ENCODE measurements at regions not wholly inside any gene's neighbourhood (a gene's known extent, or its start where the extent isn't known, plus 50 kb on each side); places are given as distances from the start of the nearest gene placed in this dataset.
"Not testable (repeated sequence)": the region's sequence is repeated elsewhere in the genome, so short reads cannot be mapped to it uniquely, and the experiment has no call there.

DNA sequence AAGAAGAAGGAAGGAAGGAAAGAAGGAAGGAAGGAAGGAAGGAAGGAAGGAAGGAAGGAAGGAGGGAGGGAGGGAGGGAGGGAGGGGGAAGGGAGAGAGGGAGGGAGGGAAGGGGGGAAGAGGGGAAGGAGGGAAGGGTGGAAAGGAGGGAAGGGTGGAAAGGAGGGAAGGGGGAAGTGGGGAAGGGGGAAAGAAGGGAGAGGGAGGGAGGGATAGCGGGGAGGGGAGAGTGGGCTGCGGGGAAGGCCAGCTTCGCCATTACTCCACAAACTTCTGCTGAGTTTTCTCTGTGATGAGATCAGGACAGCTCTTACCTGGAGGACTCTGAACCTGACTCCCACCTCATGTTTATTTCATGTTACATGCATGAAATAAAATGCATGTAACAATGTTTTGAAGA is 601.5 kb upstream of the FSHR start:
- H3K4me2 ChIP-seq (ENCODE audit: unreplicated experiment): no peak overlapping the region
- no peaks in the 10 kb centered on the region for H3K79me2 ChIP-seq (ENCODE audit: insufficient read depth)
- no peak overlapping the region for H3K4me3 ChIP-seq
- TF ChIP-seq EZH2phosphoT487 (IDR thresholded peaks at IDR 0.05; ENCODE audit: insufficient read depth, low read depth) (no peak), EZH2 (IDR thresholded peaks at IDR 0.05; ENCODE audit: insufficient read depth, poor library complexity, severe bottlenecking) (no peak)
- 46% methylated on average over 3 of the region's 3 CpGs; no CpG with 5 or more reads in 1 of the 2 experiments for WGBS, 2 experiments (ENCODE audit: low coverage in 1 of 2, low lambda C conversion rate in 2 of 2, missing lambda C conversion rate in 2 of 2)
- no peaks in the 10 kb centered on the region for H3F3A ChIP-seq (ENCODE audit: insufficient read depth)
- in situ Hi-C loops (cut with MboI): no loop called here
- H3K36me3 ChIP-seq (ENCODE audit: low read depth): no peaks in the 10 kb centered on the region
- no peaks in the 10 kb centered on the region for H3K27me3 ChIP-seq (replicated peaks; ENCODE audit: insufficient read depth)
- H2AFZ ChIP-seq: no peak overlapping the region
- H3K27ac ChIP-seq: no peak overlapping the region
- DNase-seq: no peak
- no peaks in the 10 kb centered on the region for H3K9me3 ChIP-seq (ENCODE audit: low read depth)
- H3K4me1 ChIP-seq (ENCODE audit: insufficient read depth): no peaks in the 10 kb centered on the region
- H3K9me2 ChIP-seq (ENCODE audit: insufficient read depth): no peaks in the 10 kb centered on the region
- H3K9ac ChIP-seq: no peak overlapping the region
- no peaks in the 10 kb centered on the region for H4K20me1 ChIP-seq (ENCODE audit: insufficient read depth)

DNA sequence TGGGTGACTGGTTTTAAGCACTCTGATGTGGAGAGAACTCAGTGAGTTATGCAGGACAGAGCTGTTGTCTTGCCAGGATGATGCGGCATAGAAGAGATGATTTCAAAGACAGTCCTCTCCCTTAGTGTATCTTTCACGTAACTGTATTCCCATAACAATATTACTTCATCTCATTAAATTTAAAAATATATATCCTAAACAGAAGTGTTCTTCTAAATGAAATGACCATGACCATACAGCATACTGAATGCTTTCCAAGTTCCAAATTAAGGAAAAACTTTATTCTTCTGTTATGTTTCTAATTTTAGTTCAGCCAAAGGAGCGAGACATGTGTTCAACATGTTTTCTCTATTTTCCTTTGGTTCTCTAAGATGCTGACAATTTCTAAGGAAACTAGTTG is 600.1 kb upstream of the FSHR start:
- 9% methylated on average over 3 of the region's 3 CpGs for WGBS, 2 experiments (ENCODE audit: low coverage in 1 of 2, low lambda C conversion rate in 2 of 2, missing lambda C conversion rate in 2 of 2)

DNA sequence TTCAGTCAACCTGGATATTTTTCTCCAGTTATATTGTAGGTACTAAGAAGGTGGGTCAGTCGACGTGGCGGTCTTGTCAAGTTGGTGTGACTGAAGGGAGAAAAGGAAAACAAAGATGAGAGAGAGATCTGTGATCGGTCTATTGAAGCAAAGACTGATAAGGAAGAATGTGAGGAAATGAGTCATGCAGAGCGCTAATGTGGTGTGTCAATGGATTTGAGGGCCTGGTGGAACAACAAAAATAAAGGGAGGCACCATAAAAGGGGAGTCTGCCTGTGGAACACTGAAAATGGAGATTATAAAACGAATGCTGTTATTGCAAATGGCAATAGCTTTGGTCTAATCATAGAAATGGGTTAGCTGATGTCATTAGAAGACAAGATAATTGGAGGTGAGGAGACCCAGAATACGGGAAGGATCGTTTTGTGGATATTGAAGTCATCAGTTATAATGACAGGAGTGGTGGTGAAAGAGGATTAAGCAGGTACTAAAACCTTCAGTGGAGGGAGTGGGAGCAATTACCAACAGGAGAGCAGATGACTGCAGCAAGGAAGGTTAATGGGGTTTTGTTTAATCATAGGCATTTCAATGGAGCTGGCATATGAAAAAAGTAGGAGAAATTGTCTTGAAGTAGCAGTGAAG is 599.1 kb upstream of the FSHR start:
- Histone ChIP-seq H3K79me2 (ENCODE audit: insufficient read depth) (no peaks in the 10 kb centered on the region), H3K9me2 (ENCODE audit: insufficient read depth) (no peaks in the 10 kb centered on the region), H3K27ac (no peak overlapping the region), H4K20me1 (ENCODE audit: insufficient read depth) (no peaks in the 10 kb centered on the region), H3K27me3 (replicated peaks; ENCODE audit: insufficient read depth) (no peaks in the 10 kb centered on the region), H3K36me3 (ENCODE audit: low read depth) (no peaks in the 10 kb centered on the region), H3K4me2 (ENCODE audit: unreplicated experiment) (no peak overlapping the region), H3K9ac (no peak overlapping the region), H3K4me1 (ENCODE audit: insufficient read depth) (no peaks in the 10 kb centered on the region), H3K4me3 (no peak overlapping the region), H3K9me3 (ENCODE audit: low read depth) (no peaks in the 10 kb centered on the region), H3F3A (ENCODE audit: insufficient read depth) (no peaks in the 10 kb centered on the region), H2AFZ (no peak overlapping the region)
- in situ Hi-C loops (cut with MboI): no loop called here
- TF ChIP-seq EZH2phosphoT487 (IDR thresholded peaks at IDR 0.05; ENCODE audit: insufficient read depth, low read depth): no peak
- TF ChIP-seq EZH2 (IDR thresholded peaks at IDR 0.05; ENCODE audit: insufficient read depth, poor library complexity, severe bottlenecking): no peak
- WGBS, 2 experiments (ENCODE audit: low coverage in 1 of 2, low lambda C conversion rate in 2 of 2, missing lambda C conversion rate in 2 of 2): 33 to 39% methylated on average over 8 of the region's 8 CpGs
- no peak for DNase-seq

More for the DNA sequence above, 600.1 kb upstream of the FSHR start:
- Histone ChIP-seq H3K79me2 (ENCODE audit: insufficient read depth) (no peaks in the 10 kb centered on the region), H3K36me3 (ENCODE audit: low read depth) (no peaks in the 10 kb centered on the region), H3K27me3 (replicated peaks; ENCODE audit: insufficient read depth) (no peaks in the 10 kb centered on the region), H3K4me1 (ENCODE audit: insufficient read depth) (no peaks in the 10 kb centered on the region), H3K9ac (no peak overlapping the region), H4K20me1 (ENCODE audit: insufficient read depth) (no peaks in the 10 kb centered on the region), H3K27ac (no peak overlapping the region), H2AFZ (no peak overlapping the region), H3K4me3 (no peak overlapping the region), H3K4me2 (ENCODE audit: unreplicated experiment) (no peak overlapping the region), H3K9me2 (ENCODE audit: insufficient read depth) (no peaks in the 10 kb centered on the region), H3F3A (ENCODE audit: insufficient read depth) (no peaks in the 10 kb centered on the region), H3K9me3 (ENCODE audit: low read depth) (no peaks in the 10 kb centered on the region)
- in situ Hi-C loops (cut with MboI): no loop called here
- TF ChIP-seq EZH2 (IDR thresholded peaks at IDR 0.05; ENCODE audit: insufficient read depth, poor library complexity, severe bottlenecking) (no peak), EZH2phosphoT487 (IDR thresholded peaks at IDR 0.05; ENCODE audit: insufficient read depth, low read depth) (no peak)
- DNase-seq: no peak

DNA sequence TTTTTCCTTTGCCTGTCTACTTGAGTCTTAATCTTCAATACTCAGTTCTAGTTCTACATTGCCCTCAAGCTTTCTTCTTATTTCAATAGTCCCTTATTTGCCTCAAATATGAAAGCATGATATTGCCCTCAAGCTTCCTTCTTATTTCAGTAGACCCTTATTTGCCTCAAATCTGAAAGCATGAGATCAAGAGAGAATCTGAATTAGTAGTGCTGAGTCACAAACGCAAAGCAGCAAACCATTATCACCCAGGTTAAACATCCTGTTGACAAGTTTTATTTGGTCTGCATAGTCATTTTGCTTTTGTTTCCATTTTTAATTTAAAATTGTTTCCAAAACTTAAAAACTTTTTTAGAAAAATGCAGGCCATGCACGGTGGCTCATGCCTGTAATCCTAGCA is 583.3 kb upstream of the FSHR start:
- no peak for DNase-seq
- H2AFZ ChIP-seq: no peak overlapping the region
- no peaks in the 10 kb centered on the region for H3K36me3 ChIP-seq (ENCODE audit: low read depth)
- no peaks in the 10 kb centered on the region for H3F3A ChIP-seq (ENCODE audit: insufficient read depth)
- no peak overlapping the region for H3K9ac ChIP-seq
- H3K9me3 ChIP-seq (ENCODE audit: low read depth): peaks cover 5% of the 10 kb centered on the region
- H3K4me3 ChIP-seq: no peak overlapping the region
- no peak for TF ChIP-seq EZH2phosphoT487 (IDR thresholded peaks at IDR 0.05; ENCODE audit: insufficient read depth, low read depth)
- no peak for TF ChIP-seq EZH2 (IDR thresholded peaks at IDR 0.05; ENCODE audit: insufficient read depth, poor library complexity, severe bottlenecking)
- H4K20me1 ChIP-seq (ENCODE audit: insufficient read depth): no peaks in the 10 kb centered on the region
- no peak overlapping the region for H3K4me2 ChIP-seq (ENCODE audit: unreplicated experiment)
- no peaks in the 10 kb centered on the region for H3K4me1 ChIP-seq (ENCODE audit: insufficient read depth)
- no peak overlapping the region for H3K27ac ChIP-seq
- in situ Hi-C loops (cut with MboI): no loop called here
- H3K79me2 ChIP-seq (ENCODE audit: insufficient read depth): no peaks in the 10 kb centered on the region
- no peaks in the 10 kb centered on the region for H3K27me3 ChIP-seq (replicated peaks; ENCODE audit: insufficient read depth)
- H3K9me2 ChIP-seq (ENCODE audit: insufficient read depth): no peaks in the 10 kb centered on the region
- 28 to 29% methylated on average over 2 of the region's 2 CpGs for WGBS, 2 experiments (ENCODE audit: low coverage in 1 of 2, low lambda C conversion rate in 2 of 2, missing lambda C conversion rate in 2 of 2)

- 23 to 29% methylated on average over 4 of the region's 4 CpGs for WGBS, 2 experiments (ENCODE audit: low coverage in 1 of 2, low lambda C conversion rate in 2 of 2, missing lambda C conversion rate in 2 of 2)
- H3K9ac ChIP-seq; H3K79me2 ChIP-seq (ENCODE audit: insufficient read depth); H3K9me2 ChIP-seq (ENCODE audit: insufficient read depth); H3K27me3 ChIP-seq (replicated peaks; ENCODE audit: insufficient read depth); H3K4me3 ChIP-seq; H3K4me2 ChIP-seq (ENCODE audit: unreplicated experiment); H4K20me1 ChIP-seq (ENCODE audit: insufficient read depth); H3F3A ChIP-seq (ENCODE audit: insufficient read depth); H3K27ac ChIP-seq; H3K36me3 ChIP-seq (ENCODE audit: low read depth); in situ Hi-C loops (cut with MboI); H2AFZ ChIP-seq; H3K4me1 ChIP-seq (ENCODE audit: insufficient read depth); H3K9me3 ChIP-seq (ENCODE audit: low read depth); DNase-seq: not testable (repeated sequence)
These were observed 578.6 kb upstream of the FSHR start for GRCh38 chr2:49732924-49733323.
